ENCODE measurements at regions not wholly inside any gene's neighbourhood (a gene's known extent, or its start where the extent isn't known, plus 50 kb on each side); places are given as distances from the start of the nearest gene placed in this dataset.
"Not testable (repeated sequence)": the region's sequence is repeated elsewhere in the genome, so short reads cannot be mapped to it uniquely, and the experiment has no call there.

- DNase-seq = no peak
Observed at GRCh38 chr14:28297559-28297958, 469.0 kb upstream of the FOXG1 start.

- no peak for DNase-seq
Observed at GRCh38 chr14:28298156-28298555, 468.4 kb upstream of the FOXG1 start.

GRCh38 chr14:28299227-28299626, 467.4 kb upstream of the FOXG1 start:
- no peak for DNase-seq

GRCh38 chr14:28300356-28300755, 466.2 kb upstream of the FOXG1 start:
- DNase-seq = no peak

GRCh38 chr14:28301179-28301578, 465.4 kb upstream of the FOXG1 start:
- DNase-seq = no peak

GRCh38 chr14:28303248-28303647, 463.3 kb upstream of the FOXG1 start:
- DNase-seq = no peak

GRCh38 chr14:28305938-28306337, 460.6 kb upstream of the FOXG1 start:
- no peak for DNase-seq

GRCh38 chr14:28307506-28307905, 459.1 kb upstream of the FOXG1 start:
- DNase-seq = no peak

- DNase-seq = no peak
Observed at GRCh38 chr14:28308734-28309133, 457.9 kb upstream of the FOXG1 start.

GRCh38 chr14:28317890-28318675, 448.5 kb upstream of the FOXG1 start:
- DNase-seq = not testable (repeated sequence)

- peak; percentile 2 for DNase-seq
Observed at GRCh38 chr14:28321475-28322244, 444.9 kb upstream of the FOXG1 start.

GRCh38 chr14:28323366-28323765, 443.2 kb upstream of the FOXG1 start:
- DNase-seq = no peak

GRCh38 chr14:28323951-28324741, 442.4 kb upstream of the FOXG1 start:
- no peak for DNase-seq

GRCh38 chr14:28340816-28341215, 425.8 kb upstream of the FOXG1 start:
- no peak for DNase-seq

GRCh38 chr14:28344381-28344780, 422.2 kb upstream of the FOXG1 start:
- DNase-seq = no peak

GRCh38 chr14:28348797-28349196, 417.8 kb upstream of the FOXG1 start:
- no peak for DNase-seq

- DNase-seq = no peak
Observed at GRCh38 chr14:28356819-28357218, 409.8 kb upstream of the FOXG1 start.

GRCh38 chr14:28361486-28361885, 405.1 kb upstream of the FOXG1 start:
- no peak for DNase-seq

GRCh38 chr14:28365510-28365909, 401.1 kb upstream of the FOXG1 start:
- peak; percentile 62 for DNase-seq

GRCh38 chr14:28373721-28374120, 392.9 kb upstream of the FOXG1 start:
- no peak for DNase-seq

- DNase-seq = peak; percentile 68
Observed at GRCh38 chr14:28375295-28375694, 391.3 kb upstream of the FOXG1 start.

- DNase-seq = no peak
Observed at GRCh38 chr14:28381656-28382055, 384.9 kb upstream of the FOXG1 start.

GRCh38 chr14:28382444-28383190, 384.0 kb upstream of the FOXG1 start:
- DNase-seq = no peak

All from NCI-H82 (cell line).